ENCODE measurements at regions not wholly inside any gene's neighbourhood (a gene's known extent, or its start where the extent isn't known, plus 50 kb on each side); places are given as distances from the start of the nearest gene placed in this dataset.

DNA sequence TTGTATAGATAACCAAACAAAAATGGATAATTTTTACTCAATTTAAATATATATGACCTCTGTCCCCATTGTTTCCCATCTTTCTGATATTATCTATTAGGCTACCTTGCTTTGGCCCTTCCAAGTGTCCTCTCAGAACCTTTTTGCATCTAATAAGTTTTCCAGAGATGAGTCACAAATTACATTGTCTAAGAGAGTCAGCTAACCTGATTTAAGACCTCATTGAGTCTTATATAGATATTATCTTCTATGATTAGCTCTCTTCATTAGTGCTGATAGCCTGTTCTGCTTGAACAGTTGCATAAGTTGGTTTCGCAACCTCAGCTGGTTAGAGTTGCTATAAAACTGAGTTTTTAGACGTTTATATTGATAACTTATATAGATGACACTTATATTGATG is 623.1 kb downstream of the LRRC70 start (continued):
- TF ChIP-seq KDM4B (IDR thresholded peaks at IDR 0.05; ENCODE audit: borderline replicate concordance in 2 of 2, low read depth in 1 of 2), result no peak
- TF ChIP-seq, protein P1, sequence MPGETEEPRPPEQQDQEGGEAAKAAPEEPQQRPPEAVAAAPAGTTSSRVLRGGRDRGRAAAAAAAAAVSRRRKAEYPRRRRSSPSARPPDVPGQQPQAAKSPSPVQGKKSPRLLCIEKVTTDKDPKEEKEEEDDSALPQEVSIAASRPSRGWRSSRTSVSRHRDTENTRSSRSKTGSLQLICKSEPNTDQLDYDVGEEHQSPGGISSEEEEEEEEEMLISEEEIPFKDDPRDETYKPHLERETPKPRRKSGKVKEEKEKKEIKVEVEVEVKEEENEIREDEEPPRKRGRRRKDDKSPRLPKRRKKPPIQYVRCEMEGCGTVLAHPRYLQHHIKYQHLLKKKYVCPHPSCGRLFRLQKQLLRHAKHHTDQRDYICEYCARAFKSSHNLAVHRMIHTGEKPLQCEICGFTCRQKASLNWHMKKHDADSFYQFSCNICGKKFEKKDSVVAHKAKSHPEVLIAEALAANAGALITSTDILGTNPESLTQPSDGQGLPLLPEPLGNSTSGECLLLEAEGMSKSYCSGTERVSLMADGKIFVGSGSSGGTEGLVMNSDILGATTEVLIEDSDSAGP (CRISPR knock-in tag; IDR thresholded peaks at IDR 0.05), result no peak
- TF ChIP-seq ZSCAN29 (IDR thresholded peaks at IDR 0.05), result no peak
- TF ChIP-seq, protein P2, sequence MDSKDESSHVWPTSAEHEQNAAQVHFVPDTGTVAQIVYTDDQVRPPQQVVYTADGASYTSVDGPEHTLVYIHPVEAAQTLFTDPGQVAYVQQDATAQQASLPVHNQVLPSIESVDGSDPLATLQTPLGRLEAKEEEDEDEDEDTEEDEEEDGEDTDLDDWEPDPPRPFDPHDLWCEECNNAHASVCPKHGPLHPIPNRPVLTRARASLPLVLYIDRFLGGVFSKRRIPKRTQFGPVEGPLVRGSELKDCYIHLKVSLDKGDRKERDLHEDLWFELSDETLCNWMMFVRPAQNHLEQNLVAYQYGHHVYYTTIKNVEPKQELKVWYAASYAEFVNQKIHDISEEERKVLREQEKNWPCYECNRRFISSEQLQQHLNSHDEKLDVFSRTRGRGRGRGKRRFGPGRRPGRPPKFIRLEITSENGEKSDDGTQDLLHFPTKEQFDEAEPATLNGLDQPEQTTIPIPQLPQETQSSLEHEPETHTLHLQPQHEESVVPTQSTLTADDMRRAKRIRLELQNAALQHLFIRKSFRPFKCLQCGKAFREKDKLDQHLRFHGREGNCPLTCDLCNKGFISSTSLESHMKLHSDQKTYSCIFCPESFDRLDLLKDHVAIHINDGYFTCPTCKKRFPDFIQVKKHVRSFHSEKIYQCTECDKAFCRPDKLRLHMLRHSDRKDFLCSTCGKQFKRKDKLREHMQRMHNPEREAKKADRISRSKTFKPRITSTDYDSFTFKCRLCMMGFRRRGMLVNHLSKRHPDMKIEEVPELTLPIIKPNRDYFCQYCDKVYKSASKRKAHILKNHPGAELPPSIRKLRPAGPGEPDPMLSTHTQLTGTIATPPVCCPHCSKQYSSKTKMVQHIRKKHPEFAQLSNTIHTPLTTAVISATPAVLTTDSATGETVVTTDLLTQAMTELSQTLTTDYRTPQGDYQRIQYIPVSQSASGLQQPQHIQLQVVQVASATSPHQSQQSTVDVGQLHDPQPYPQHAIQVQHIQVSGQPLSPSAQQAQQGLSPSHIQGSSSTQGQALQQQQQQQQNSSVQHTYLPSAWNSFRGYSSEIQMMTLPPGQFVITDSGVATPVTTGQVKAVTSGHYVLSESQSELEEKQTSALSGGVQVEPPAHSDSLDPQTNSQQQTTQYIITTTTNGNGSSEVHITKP (IDR thresholded peaks at IDR 0.05; ENCODE audit: partially characterized antibody), result no peak
- TF ChIP-seq, protein P3, sequence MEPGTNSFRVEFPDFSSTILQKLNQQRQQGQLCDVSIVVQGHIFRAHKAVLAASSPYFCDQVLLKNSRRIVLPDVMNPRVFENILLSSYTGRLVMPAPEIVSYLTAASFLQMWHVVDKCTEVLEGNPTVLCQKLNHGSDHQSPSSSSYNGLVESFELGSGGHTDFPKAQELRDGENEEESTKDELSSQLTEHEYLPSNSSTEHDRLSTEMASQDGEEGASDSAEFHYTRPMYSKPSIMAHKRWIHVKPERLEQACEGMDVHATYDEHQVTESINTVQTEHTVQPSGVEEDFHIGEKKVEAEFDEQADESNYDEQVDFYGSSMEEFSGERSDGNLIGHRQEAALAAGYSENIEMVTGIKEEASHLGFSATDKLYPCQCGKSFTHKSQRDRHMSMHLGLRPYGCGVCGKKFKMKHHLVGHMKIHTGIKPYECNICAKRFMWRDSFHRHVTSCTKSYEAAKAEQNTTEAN (CRISPR knock-in tag; IDR thresholded peaks at IDR 0.05), result no peak
- TF ChIP-seq ZKSCAN1 (IDR thresholded peaks at IDR 0.05; ENCODE audit: low read depth, low read length), result no peak
- TF ChIP-seq BCL6 (CRISPR knock-in tag; IDR thresholded peaks at IDR 0.05), result no peak

Data from K562 (cell line).